BLaER1 (cell line): ENCODE measurements at regions not wholly inside any gene's neighbourhood (a gene's known extent, or its start where the extent isn't known, plus 50 kb on each side); places are given as distances from the start of the nearest gene placed in this dataset.
"Not testable (repeated sequence)": the region's sequence is repeated elsewhere in the genome, so short reads cannot be mapped to it uniquely, and the experiment has no call there.

Experiments
- H3K27ac ChIP-seq: shearing (Covaris generic); formaldehyde crosslinking; 2 replicates; pipeline ENCODE4 v1.8.1; 2022
- H3K27me3 ChIP-seq: shearing (Covaris generic); formaldehyde crosslinking; 2 replicates; pipeline ENCODE4 v1.8.1; 2022
- H3K36me3 ChIP-seq: shearing (Covaris generic); formaldehyde crosslinking; 2 replicates; pipeline ENCODE4 v1.8.1; 2022
- H3K4me1 ChIP-seq: shearing (Covaris generic); formaldehyde crosslinking; 2 replicates; pipeline ENCODE4 v1.8.1; 2022
- H3K4me2 ChIP-seq: shearing (Covaris generic); formaldehyde crosslinking; 2 replicates; pipeline ENCODE4 v1.8.1; 2022
- H3K4me3 ChIP-seq: shearing (Covaris generic); formaldehyde crosslinking; 2 replicates; pipeline ENCODE4 v1.8.1; 2022
- H3K9ac ChIP-seq: shearing (Covaris generic); formaldehyde crosslinking; 2 replicates; pipeline ENCODE4 v1.8.1; 2022
- H3K9me3 ChIP-seq: shearing (Covaris generic); formaldehyde crosslinking; 2 replicates; pipeline ENCODE4 v1.8.1; 2022
- H4K20me1 ChIP-seq: shearing (Covaris generic); formaldehyde crosslinking; 2 replicates; pipeline ENCODE4 v1.8.1; 2022
- Cebpa-rat ChIP-seq: shearing (Covaris generic); IDR thresholded peaks from 2 replicates; pipeline ENCODE4 v1.8.1; 2022

DNA sequence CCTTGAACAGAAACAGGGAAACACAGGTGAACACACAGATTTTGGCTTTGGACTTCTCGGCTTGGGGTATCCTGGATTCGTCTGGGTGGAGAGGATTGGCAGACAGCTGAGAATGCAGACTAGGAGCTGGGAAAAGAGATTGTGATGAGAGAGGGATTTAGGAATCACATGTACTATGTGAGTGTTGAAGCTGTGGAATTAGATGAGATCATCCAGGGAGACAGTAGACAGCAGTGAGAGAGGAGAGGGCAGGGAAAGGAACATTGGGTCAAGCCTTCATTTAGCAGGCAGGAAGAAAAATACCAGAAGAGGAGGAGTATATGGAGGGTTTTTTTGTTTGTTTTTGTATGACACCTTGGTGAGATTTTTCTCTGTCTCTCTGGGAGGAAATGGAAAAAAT, 262.1 kb upstream of the TBL1XR1 start:
- H4K20me1 ChIP-seq = no peaks in the 10 kb centered on the region
- H3K4me2 ChIP-seq = no peak overlapping the region
- no peak overlapping the region for H3K27ac ChIP-seq
- H3K4me1 ChIP-seq = no peaks in the 10 kb centered on the region
- H3K36me3 ChIP-seq = no peaks in the 10 kb centered on the region
- no peak overlapping the region for H3K4me3 ChIP-seq
- H3K27me3 ChIP-seq = no peaks in the 10 kb centered on the region
- peaks cover 37% of the 10 kb centered on the region for H3K9me3 ChIP-seq
- no peak overlapping the region for H3K9ac ChIP-seq
- no peak for TF ChIP-seq Cebpa-rat

DNA sequence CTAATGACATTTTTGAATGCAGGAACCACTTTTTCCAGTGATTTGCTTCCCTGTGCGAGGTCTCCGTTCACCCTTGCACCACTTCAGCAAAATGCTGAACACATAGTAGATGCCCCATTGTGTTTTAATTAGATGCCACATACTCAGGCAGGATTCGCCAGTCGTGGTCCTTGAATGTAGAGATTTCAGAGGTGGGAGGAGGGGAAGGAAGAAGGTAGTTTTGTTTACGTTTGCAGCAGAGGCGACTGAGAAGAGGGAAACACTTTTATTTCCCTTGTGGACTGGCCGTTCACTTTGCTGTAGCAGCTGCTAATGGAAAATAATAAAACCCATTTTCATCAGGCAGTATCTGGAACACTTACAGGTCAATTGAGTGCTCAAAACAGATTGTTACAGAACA, 262.8 kb upstream of the TBL1XR1 start:
- H3K4me1 ChIP-seq = no peaks in the 10 kb centered on the region
- H4K20me1 ChIP-seq = no peaks in the 10 kb centered on the region
- H3K9me3 ChIP-seq = peaks cover 33% of the 10 kb centered on the region
- no peak overlapping the region for H3K4me2 ChIP-seq
- H3K27ac ChIP-seq = no peak overlapping the region
- no peaks in the 10 kb centered on the region for H3K27me3 ChIP-seq
- H3K9ac ChIP-seq = no peak overlapping the region
- no peak for TF ChIP-seq Cebpa-rat
- no peaks in the 10 kb centered on the region for H3K36me3 ChIP-seq
- H3K4me3 ChIP-seq = no peak overlapping the region

DNA sequence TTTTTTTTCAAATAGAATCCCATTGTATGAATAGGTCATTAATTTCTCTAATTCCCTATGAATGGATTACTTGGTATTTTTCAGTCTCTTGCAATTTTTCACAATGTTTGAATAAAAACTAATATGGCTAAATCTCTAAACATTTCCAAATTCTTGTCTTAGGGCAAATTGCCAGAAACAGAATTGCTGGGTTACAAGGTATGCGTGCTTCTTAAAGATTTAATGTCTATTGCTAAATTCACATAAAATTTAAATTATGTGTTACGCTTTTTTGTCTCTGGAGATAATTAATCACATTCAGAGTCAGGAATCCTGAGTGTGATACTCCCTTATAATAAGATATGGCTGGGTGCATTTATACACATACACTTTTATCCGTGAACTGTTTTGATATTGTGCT, 264.5 kb upstream of the TBL1XR1 start:
- Histone ChIP-seq H3K9me3 (peaks cover 25% of the 10 kb centered on the region), H3K9ac (no peak overlapping the region), H3K27me3 (no peaks in the 10 kb centered on the region), H4K20me1 (no peaks in the 10 kb centered on the region), H3K27ac (no peak overlapping the region), H3K4me1 (no peaks in the 10 kb centered on the region), H3K4me3 (no peak overlapping the region), H3K4me2 (no peak overlapping the region), H3K36me3 (no peaks in the 10 kb centered on the region)
- no peak for TF ChIP-seq Cebpa-rat

GRCh38 chr3:177463341-177463740, 266.1 kb upstream of the TBL1XR1 start:
- not testable (repeated sequence) for H4K20me1 ChIP-seq, H3K27me3 ChIP-seq, H3K4me2 ChIP-seq

GRCh38 chr3:177463863-177464262, 266.6 kb upstream of the TBL1XR1 start:
- no peak for TF ChIP-seq Cebpa-rat
- no peak overlapping the region for H3K9ac ChIP-seq
- H3K9me3 ChIP-seq = peaks cover 15% of the 10 kb centered on the region
- no peaks in the 10 kb centered on the region for H4K20me1 ChIP-seq
- no peak overlapping the region for H3K4me3 ChIP-seq
- H3K27me3 ChIP-seq = no peaks in the 10 kb centered on the region
- H3K4me1 ChIP-seq = no peaks in the 10 kb centered on the region
- H3K36me3 ChIP-seq = no peaks in the 10 kb centered on the region
- H3K4me2 ChIP-seq = no peak overlapping the region
- H3K27ac ChIP-seq = no peak overlapping the region

More at GRCh38 chr3:177463341-177463740, 266.1 kb upstream of the TBL1XR1 start:
- H3K9me3 ChIP-seq = peaks cover 19% of the 10 kb centered on the region
- H3K9ac ChIP-seq, H3K27ac ChIP-seq, H3K36me3 ChIP-seq, H3K4me3 ChIP-seq, H3K4me1 ChIP-seq: not testable (repeated sequence)

- H3K9ac ChIP-seq = no peak overlapping the region
- H3K4me3 ChIP-seq = no peak overlapping the region
- no peaks in the 10 kb centered on the region for H3K36me3 ChIP-seq
- H4K20me1 ChIP-seq = no peaks in the 10 kb centered on the region
- H3K27ac ChIP-seq = no peak overlapping the region
- H3K9me3 ChIP-seq = peaks cover 14% of the 10 kb centered on the region
- H3K4me1 ChIP-seq = no peaks in the 10 kb centered on the region
- TF ChIP-seq Cebpa-rat = no peak
- H3K4me2 ChIP-seq = no peak overlapping the region
- no peaks in the 10 kb centered on the region for H3K27me3 ChIP-seq
Observed at GRCh38 chr3:177464392-177465256, 267.3 kb upstream of the TBL1XR1 start.

- Histone ChIP-seq H3K4me2 (no peak overlapping the region), H3K27me3 (no peaks in the 10 kb centered on the region), H4K20me1 (no peaks in the 10 kb centered on the region), H3K27ac (no peak overlapping the region), H3K36me3 (no peaks in the 10 kb centered on the region), H3K9ac (no peak overlapping the region), H3K4me3 (no peak overlapping the region), H3K4me1 (no peaks in the 10 kb centered on the region), H3K9me3 (peaks cover 14% of the 10 kb centered on the region)
- no peak for TF ChIP-seq Cebpa-rat
Observed at GRCh38 chr3:177465257-177465642, 268.0 kb upstream of the TBL1XR1 start.

DNA sequence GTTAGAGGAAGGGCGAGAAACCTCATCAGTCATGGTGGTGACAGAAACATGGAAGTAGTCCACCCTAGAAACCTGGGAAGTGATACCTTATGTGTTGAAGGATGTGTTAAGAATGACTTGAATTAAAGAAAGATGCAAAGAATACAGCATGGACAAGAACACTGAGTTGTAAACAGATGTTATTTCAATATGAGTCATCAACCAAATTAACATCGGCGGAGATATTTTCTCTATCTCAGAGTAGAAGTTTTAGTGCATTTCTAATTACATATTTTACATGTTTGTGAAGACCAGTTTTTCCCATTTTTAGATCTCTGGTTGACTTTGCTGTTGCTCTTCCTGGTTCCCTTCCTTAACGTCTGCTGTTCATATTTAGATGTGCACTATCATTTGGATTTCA, 268.8 kb upstream of the TBL1XR1 start:
- TF ChIP-seq Cebpa-rat = no peak
- H3K4me2 ChIP-seq = no peak overlapping the region
- H3K36me3 ChIP-seq = no peaks in the 10 kb centered on the region
- peaks cover 19% of the 10 kb centered on the region for H3K9me3 ChIP-seq
- H3K27me3 ChIP-seq = no peaks in the 10 kb centered on the region
- no peak overlapping the region for H3K27ac ChIP-seq
- no peaks in the 10 kb centered on the region for H3K4me1 ChIP-seq
- no peak overlapping the region for H3K4me3 ChIP-seq
- H4K20me1 ChIP-seq = no peaks in the 10 kb centered on the region
- no peak overlapping the region for H3K9ac ChIP-seq

- not testable (repeated sequence) for H3K4me2 ChIP-seq, H3K9ac ChIP-seq
Observed at GRCh38 chr3:177466622-177467021, 269.3 kb upstream of the TBL1XR1 start.

DNA sequence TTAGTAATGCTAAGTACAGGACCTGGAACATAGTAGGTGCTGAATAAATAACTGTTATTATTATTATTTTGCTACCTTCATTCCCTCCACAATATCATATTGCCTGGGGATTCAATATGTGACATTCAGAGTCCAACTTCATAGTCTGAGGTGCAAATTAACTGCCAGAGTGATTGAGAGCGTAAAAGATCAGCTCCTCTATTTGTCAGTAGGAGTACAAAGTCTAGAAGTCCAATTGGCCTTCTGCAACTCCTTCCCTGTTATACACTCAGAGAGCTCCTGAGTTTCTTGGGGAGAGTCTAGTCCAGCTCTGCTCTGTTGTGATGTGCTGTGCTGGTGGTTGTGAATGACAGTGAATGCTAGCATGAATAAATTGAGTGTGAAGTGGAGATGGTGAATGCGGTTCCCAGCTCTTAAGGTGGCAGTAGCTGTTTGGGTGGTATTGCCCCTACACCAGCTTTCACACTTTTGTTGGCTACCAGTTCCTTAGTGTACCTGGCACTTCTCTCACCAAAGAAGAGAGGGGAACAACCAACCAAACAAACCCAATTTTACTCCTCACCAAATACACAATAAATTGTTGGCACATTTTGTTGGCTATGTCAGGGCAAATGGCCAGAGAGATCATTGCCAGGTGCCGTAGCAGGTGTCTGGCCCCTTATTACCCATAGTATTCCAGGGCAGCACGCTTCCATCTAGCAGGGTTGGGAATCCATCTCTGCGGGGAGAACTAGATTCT, 270.1 kb upstream of the TBL1XR1 start:
- peaks cover 24% of the 10 kb centered on the region for H3K9me3 ChIP-seq
- no peak overlapping the region for H3K4me3 ChIP-seq
- no peak overlapping the region for H3K27ac ChIP-seq
- no peak for TF ChIP-seq Cebpa-rat
- no peaks in the 10 kb centered on the region for H3K4me1 ChIP-seq
- H3K4me2 ChIP-seq = no peak overlapping the region
- no peaks in the 10 kb centered on the region for H3K36me3 ChIP-seq
- H3K9ac ChIP-seq = no peak overlapping the region
- no peaks in the 10 kb centered on the region for H4K20me1 ChIP-seq
- H3K27me3 ChIP-seq = no peaks in the 10 kb centered on the region

More at GRCh38 chr3:177466622-177467021, 269.3 kb upstream of the TBL1XR1 start:
- not testable (repeated sequence) for H3K27ac ChIP-seq, H4K20me1 ChIP-seq, H3K27me3 ChIP-seq, H3K4me3 ChIP-seq, H3K4me1 ChIP-seq, H3K36me3 ChIP-seq
- H3K9me3 ChIP-seq = peaks cover 24% of the 10 kb centered on the region
